HG02610 (cell line): ENCODE measurements at regions not wholly inside any gene's neighbourhood (a gene's known extent, or its start where the extent isn't known, plus 50 kb on each side); places are given as distances from the start of the nearest gene placed in this dataset.

Experiments used
- ATAC-seq: cut with Tn5 transposase; IDR thresholded peaks from one replicate; pipeline ENCODE4 v1.9.1; 2021; ENCODE audit warnings: mild to moderate bottlenecking, moderate library complexity; ENCODE audit not compliant: unreplicated experiment

- no peak for ATAC-seq
Observed at GRCh38 chr4:128512161-128512560, 224.5 kb upstream of the PGRMC2 start.

- no peak for ATAC-seq
Observed at GRCh38 chr4:128510850-128511249, 223.2 kb upstream of the PGRMC2 start.

GRCh38 chr4:128502818-128503527, 215.4 kb upstream of the PGRMC2 start:
- no peak for ATAC-seq

GRCh38 chr4:128501239-128501638, 213.6 kb upstream of the PGRMC2 start:
- no peak for ATAC-seq

GRCh38 chr4:128488055-128488705, 200.6 kb upstream of the PGRMC2 start:
- ATAC-seq: no peak

GRCh38 chr4:128484896-128485295, 197.3 kb upstream of the PGRMC2 start:
- no peak for ATAC-seq

- ATAC-seq: no peak
Observed at GRCh38 chr4:128483816-128484215, 196.2 kb upstream of the PGRMC2 start.

- no peak for ATAC-seq
Observed at GRCh38 chr4:128483041-128483440, 195.4 kb upstream of the PGRMC2 start.

GRCh38 chr4:128481752-128482480, 194.3 kb upstream of the PGRMC2 start:
- ATAC-seq: no peak

- ATAC-seq: no peak
Observed at GRCh38 chr4:128480945-128481344, 193.3 kb upstream of the PGRMC2 start.

- ATAC-seq: no peak
Observed at GRCh38 chr4:128477540-128477939, 189.9 kb upstream of the PGRMC2 start.

GRCh38 chr4:128475597-128475996, 188.0 kb upstream of the PGRMC2 start:
- ATAC-seq: no peak

- ATAC-seq: no peak
Observed at GRCh38 chr4:128471576-128471975, 184.0 kb upstream of the PGRMC2 start.

- ATAC-seq: no peak
Observed at GRCh38 chr4:128470492-128471053, 183.0 kb upstream of the PGRMC2 start.

GRCh38 chr4:128468123-128468989, 180.7 kb upstream of the PGRMC2 start:
- no peak for ATAC-seq

GRCh38 chr4:128465523-128465922, 177.9 kb upstream of the PGRMC2 start:
- no peak for ATAC-seq

- no peak for ATAC-seq
Observed at GRCh38 chr4:128463006-128463405, 175.4 kb upstream of the PGRMC2 start.

- ATAC-seq: no peak
Observed at GRCh38 chr4:128462103-128462783, 174.6 kb upstream of the PGRMC2 start.

- peak; percentile 76 for ATAC-seq
Observed at GRCh38 chr4:128461291-128462102, 173.9 kb upstream of the PGRMC2 start.
